HCT116 (cell line): ENCODE measurements at regions not wholly inside any gene's neighbourhood (a gene's known extent, or its start where the extent isn't known, plus 50 kb on each side); places are given as distances from the start of the nearest gene placed in this dataset.

Source experiments
- ATAC-seq: fragments of 200-7000 bp; cut with Tn5 transposase; 2 replicates; pipeline ENCODE4 v1.9.1; 2020; ENCODE audit warnings: mild to moderate bottlenecking, moderate library complexity
- BruUV-seq: library from RNA; stranded (reverse); fragments of 400-500 nt; replicated peaks from 2 replicates; lab custom pipeline; 2021; lab: Mats Ljungman, UMichigan
- CTCF ChIA-PET: fragments of 300-600 bp; sonication (Branson Sonifier 250); formaldehyde crosslinking; loops from one replicate; lab custom pipeline; 2021; ENCODE audit warnings: antibody characterized with exemption; lab: Charles Lee
- POLR2A ChIA-PET: fragments of 300-600, 350-600 bp; sonication (Branson Sonifier 250); formaldehyde crosslinking; loops from one replicate; lab custom pipeline; 2021; ENCODE audit warnings: antibody characterized with exemption; lab: Charles Lee
- RAD21 ChIA-PET, 2 experiments: fragments of 300-600 bp; sonication (Branson Sonifier 250); formaldehyde crosslinking; loops; one replicate each; lab custom pipeline; 2023; ENCODE audit warnings: low total read pairs in 2 of 2; ENCODE audit not compliant: uncharacterized antibody in 2 of 2, unreplicated experiment in 2 of 2, low non-redundant PET in 1 of 2; lab: Charles Lee
- DNase-seq: peaks from one replicate; pipeline ENCODE4 v3.0.0-alpha.2; 2010; ENCODE audit warnings: low read depth, low spot score
- H2AFZ ChIP-seq: fragments of 200-600 bp; shearing (Covaris generic), sonication (generic); 2 replicates; pipeline ENCODE4 v1.6.1; 2017; ENCODE audit warnings: low read depth, mixed run types, mixed read lengths, antibody characterized with exemption, low read length; ENCODE audit not compliant: poor library complexity, severe bottlenecking
- H3K27ac ChIP-seq: 2 replicates; pipeline ENCODE4 v1.5.1; 2012; ENCODE audit warnings: low read depth, low read length
- H3K27me3 ChIP-seq: fragments of 200-600 bp; sonication (generic); 2 replicates; pipeline ENCODE4 v1.6.1; 2016; ENCODE audit warnings: mixed run types, low read length, mixed read lengths; ENCODE audit not compliant: insufficient read depth
- H3K36me3 ChIP-seq, 2 experiments: fragments of 200-500 bp in 1 of 2; fragments of 200-600 bp in 1 of 2; sonication (Bioruptor generic) in 1 of 2; sonication (generic) in 1 of 2; 2 replicates each; pipeline versions ENCODE4 v1.5.1 to v1.6.1; 2014 to 2016; ENCODE audit warnings: low read length in 2 of 2, inconsistent platforms in 1 of 2, mixed read lengths in 1 of 2, mixed run types in 1 of 2; ENCODE audit not compliant: insufficient read depth in 2 of 2, control insufficient read depth in 1 of 2
- H3K4me1 ChIP-seq, 2 experiments: fragments of 200-600 bp in 1 of 2; sonication (generic) in 1 of 2; 2 replicates each; pipeline versions ENCODE4 v1.5.1 to v1.6.1; 2012 to 2017; ENCODE audit warnings: low read length in 2 of 2, inconsistent platforms in 1 of 2, mild to moderate bottlenecking in 1 of 2, mixed read lengths in 1 of 2, mixed run types in 1 of 2, moderate library complexity in 1 of 2; ENCODE audit not compliant: insufficient read depth in 2 of 2, control insufficient read depth in 1 of 2
- H3K4me2 ChIP-seq: fragments of 200-600 bp; sonication (generic); 2 replicates; pipeline ENCODE4 v1.6.1; 2017; ENCODE audit warnings: mixed run types, low read length, mixed read lengths
- H3K4me3 ChIP-seq, 2 experiments: fragments of 200-600 bp in 1 of 2; sonication (generic) in 1 of 2; replicated peaks in 1 of 2; 2 replicates each; pipeline ENCODE4 v1.5.1; 2011 to 2016; ENCODE audit warnings: low read length in 2 of 2, control low read depth in 1 of 2, low read depth in 1 of 2, mild to moderate bottlenecking in 1 of 2, mixed read lengths in 1 of 2, mixed run types in 1 of 2
- H3K79me2 ChIP-seq: fragments of 200-600 bp; sonication (generic); 2 replicates; pipeline ENCODE4 v1.6.1; 2017; ENCODE audit warnings: mild to moderate bottlenecking, mixed run types, low read length, moderate library complexity, mixed read lengths; ENCODE audit not compliant: insufficient read depth
- H3K9ac ChIP-seq: fragments of 200-600 bp; sonication (generic); 2 replicates; pipeline ENCODE4 v1.6.1; 2016; ENCODE audit warnings: low read length, mixed read lengths
- H3K9me2 ChIP-seq: fragments of 200-600 bp; sonication (generic), shearing (Covaris generic); 2 replicates; pipeline ENCODE4 v1.6.1; 2017; ENCODE audit warnings: mixed run types, mild to moderate bottlenecking, moderate library complexity; ENCODE audit not compliant: insufficient read depth
- H3K9me3 ChIP-seq, 2 experiments: fragments of 200-500 bp in 1 of 2; fragments of 200-600 bp in 1 of 2; sonication (Bioruptor generic) in 1 of 2; sonication (generic) in 1 of 2; 2 replicates each; pipeline ENCODE4 v1.6.1; 2014 to 2017; ENCODE audit warnings: low read length in 2 of 2, mixed read lengths in 2 of 2, inconsistent platforms in 1 of 2, low read depth in 1 of 2, mild to moderate bottlenecking in 1 of 2, mixed run types in 1 of 2, moderate library complexity in 1 of 2; ENCODE audit not compliant: control insufficient read depth in 1 of 2, insufficient read depth in 1 of 2
- H4K20me1 ChIP-seq: fragments of 200-600 bp; sonication (generic), shearing (Covaris generic); 2 replicates; pipeline ENCODE4 v1.6.1; 2017; ENCODE audit warnings: mixed run types, mild to moderate bottlenecking, moderate library complexity; ENCODE audit not compliant: insufficient read depth
- ATF3 ChIP-seq: IDR thresholded peaks from 2 replicates; pipeline ENCODE4 v1.6.1; 2012
- CBX3 ChIP-seq: IDR thresholded peaks from 2 replicates; pipeline ENCODE4 v1.6.1; 2012; ENCODE audit warnings: low read depth
- CTCF ChIP-seq, 3 experiments: fragments of 200-600 bp in 1 of 3; sonication (generic) in 1 of 3; IDR thresholded peaks in 2 of 3; conservative IDR thresholded peaks in 1 of 3; 2 replicates each; pipeline ENCODE4 v1.5.1; 2012 to 2017; ENCODE audit warnings: low read depth in 2 of 3, low read length in 2 of 3, antibody characterized with exemption in 1 of 3, borderline replicate concordance in 1 of 3, control low read depth in 1 of 3, mild to moderate bottlenecking in 1 of 3, mixed read lengths in 1 of 3, mixed run types in 1 of 3, moderate library complexity in 1 of 3; ENCODE audit not compliant: insufficient read depth in 1 of 3
- ELF1 ChIP-seq: IDR thresholded peaks from 2 replicates; pipeline ENCODE4 v1.6.1; 2012; ENCODE audit warnings: low read depth, borderline replicate concordance
- EZH2 ChIP-seq: fragments of 200-600 bp; sonication (generic); IDR thresholded peaks from 2 replicates; pipeline ENCODE4 v1.6.1; 2017; ENCODE audit warnings: antibody characterized with exemption, mixed run types
- EZH2phosphoT487 ChIP-seq: fragments of 200-600 bp; IDR thresholded peaks from 2 replicates; pipeline ENCODE4 v1.6.1; 2018; ENCODE audit warnings: antibody characterized with exemption, borderline replicate concordance
- JUND ChIP-seq: IDR thresholded peaks from 2 replicates; pipeline ENCODE4 v1.6.1; 2012
- MAX ChIP-seq: IDR thresholded peaks from 2 replicates; pipeline ENCODE4 v1.6.1; 2012
- POLR2A ChIP-seq: IDR thresholded peaks from 2 replicates; pipeline ENCODE4 v1.7.0; 2011; ENCODE audit warnings: borderline replicate concordance; ENCODE audit not compliant: insufficient read depth, insufficient read length; ENCODE audit errors: extremely low read depth
- POLR2AphosphoS5 ChIP-seq: IDR thresholded peaks from 2 replicates; pipeline ENCODE4 v1.6.1; 2011; ENCODE audit warnings: mild to moderate bottlenecking, low read depth, low read length, moderate library complexity
- RAD21 ChIP-seq: IDR thresholded peaks from 2 replicates; pipeline ENCODE4 v1.6.1; 2012; ENCODE audit warnings: low read depth, mild to moderate bottlenecking
- SIN3A ChIP-seq: IDR thresholded peaks from 2 replicates; pipeline ENCODE4 v1.6.1; 2012; ENCODE audit warnings: low read depth
- SP1 ChIP-seq: IDR thresholded peaks from 2 replicates; pipeline ENCODE4 v1.6.1; 2012; ENCODE audit warnings: low read depth
- TCF7L2 ChIP-seq: IDR thresholded peaks from 2 replicates; pipeline ENCODE4 v1.7.0; 2011; ENCODE audit warnings: borderline replicate concordance, inconsistent platforms; ENCODE audit not compliant: insufficient read depth, insufficient read length; ENCODE audit errors: extremely low read depth
- YY1 ChIP-seq: IDR thresholded peaks from 2 replicates; pipeline ENCODE4 v1.6.1; 2011; ENCODE audit warnings: low read length, low read depth, moderate library complexity, mild to moderate bottlenecking; ENCODE audit not compliant: insufficient replicate concordance; ENCODE audit errors: extremely low read depth
- ZBTB33 ChIP-seq: IDR thresholded peaks from 2 replicates; pipeline ENCODE4 v1.6.1; 2011; ENCODE audit warnings: mild to moderate bottlenecking, low read length, moderate library complexity; ENCODE audit not compliant: insufficient replicate concordance; ENCODE audit errors: extremely low read depth
- ZFX ChIP-seq: fragments of 450-650 bp; IDR thresholded peaks from 2 replicates; pipeline ENCODE4 v1.6.1; 2017
- ZNF274 ChIP-seq: fragments of 200-500 bp; sonication (Bioruptor generic); IDR thresholded peaks from 2 replicates; pipeline ENCODE4 v1.6.1; 2014; ENCODE audit warnings: mild to moderate bottlenecking, low read depth, low read length, inconsistent platforms
- intact Hi-C: fragments of 100-400 bp; cut with micrococcal nuclease; formaldehyde crosslinking; loops from 2 replicates; pipeline ENCODE4 v1.10.0; 2022

GRCh38 chr14:56063131-56063530 lies 55.1 kb upstream of the PELI2 start (continued):
- no peak for TF ChIP-seq EZH2
- TF ChIP-seq RAD21 = no peak
- no peak for TF ChIP-seq EZH2phosphoT487
- no peak for TF ChIP-seq ATF3
- TF ChIP-seq CBX3 = no peak
- TF ChIP-seq SIN3A = no peak

- no peak overlapping the region for H3K9ac ChIP-seq
- no peak overlapping the region for H3K27ac ChIP-seq
- no TSS peak for BruUV-seq
- no peak overlapping the region for H3K4me2 ChIP-seq
- ChIA-PET RAD21 (no interaction called here), CTCF (interaction anchor here (1.1 kb wide), 1 partner anchor 276 kb away, joined by 3 read pairs; no protein-coding TSS in a partner anchor), POLR2A (no interaction called here)
- ATAC-seq = no peak
- H3K36me3 ChIP-seq = no peaks in the 10 kb centered on the region
- no peaks in the 10 kb centered on the region for H4K20me1 ChIP-seq
- H3K9me3 ChIP-seq = no peaks in the 10 kb centered on the region
- TF ChIP-seq EZH2 = no peak
- TF ChIP-seq JUND = no peak
- no peak for TF ChIP-seq MAX
- TF ChIP-seq ZBTB33 = no peak
- TF ChIP-seq TCF7L2 = no peak
- TF ChIP-seq ELF1 = no peak
- no peak for TF ChIP-seq POLR2A
- no peak for TF ChIP-seq ZFX
- TF ChIP-seq SIN3A = no peak
- no peak for TF ChIP-seq CTCF (IDR thresholded peaks at IDR 0.05 in 2 of 3, conservative IDR thresholded peaks at IDR 0.05 in 1 of 3; ENCODE audit: borderline replicate concordance in 1 of 3, insufficient read depth in 1 of 3, low read depth in 2 of 3, low read length in 2 of 3)
- no peak for TF ChIP-seq SP1
- TF ChIP-seq RAD21 = no peak
- TF ChIP-seq POLR2AphosphoS5 = no peak
- no peak for TF ChIP-seq EZH2phosphoT487
- TF ChIP-seq ZNF274 = no peak
- TF ChIP-seq ATF3 = no peak
- TF ChIP-seq YY1 = no peak
- H2AFZ ChIP-seq = no peak overlapping the region
- no peaks in the 10 kb centered on the region for H3K4me1 ChIP-seq
- intact Hi-C loops = no loop called here
- H3K79me2 ChIP-seq = no peaks in the 10 kb centered on the region
- no peaks in the 10 kb centered on the region for H3K9me2 ChIP-seq
- no peak for DNase-seq
- H3K27me3 ChIP-seq = peaks cover 12% of the 10 kb centered on the region
- H3K4me3 ChIP-seq = no peak overlapping the region
Observed at GRCh38 chr14:56064513-56064912, 53.7 kb upstream of the PELI2 start.
